GM18517 (cell line): ENCODE measurements at regions not wholly inside any gene's neighbourhood (a gene's known extent, or its start where the extent isn't known, plus 50 kb on each side); places are given as distances from the start of the nearest gene placed in this dataset.
"Not testable (repeated sequence)": the region's sequence is repeated elsewhere in the genome, so short reads cannot be mapped to it uniquely, and the experiment has no call there.

Source experiments
- ATAC-seq: cut with Tn5 transposase; IDR thresholded peaks from one replicate; pipeline ENCODE4 v1.9.1; 2021; ENCODE audit warnings: mild to moderate bottlenecking, moderate library complexity; ENCODE audit not compliant: unreplicated experiment

- ATAC-seq = no peak
Measured at GRCh38 chr14:55891692-55892091, 226.5 kb upstream of the PELI2 start.

- ATAC-seq = no peak
Measured at GRCh38 chr14:55892906-55893305, 225.3 kb upstream of the PELI2 start.

GRCh38 chr14:55893705-55894104, 224.5 kb upstream of the PELI2 start:
- no peak for ATAC-seq

- no peak for ATAC-seq
Measured at GRCh38 chr14:55897031-55897430, 221.2 kb upstream of the PELI2 start.

- no peak for ATAC-seq
Measured at GRCh38 chr14:55898938-55899337, 219.3 kb upstream of the PELI2 start.

- no peak for ATAC-seq
Measured at GRCh38 chr14:55899531-55899930, 218.7 kb upstream of the PELI2 start.

- no peak for ATAC-seq
Measured at GRCh38 chr14:55900749-55901148, 217.5 kb upstream of the PELI2 start.

GRCh38 chr14:55901291-55901690, 216.9 kb upstream of the PELI2 start:
- no peak for ATAC-seq

GRCh38 chr14:55902241-55902640, 216.0 kb upstream of the PELI2 start:
- no peak for ATAC-seq

- ATAC-seq = no peak
Measured at GRCh38 chr14:55904086-55904485, 214.1 kb upstream of the PELI2 start.

GRCh38 chr14:55908106-55908505, 210.1 kb upstream of the PELI2 start:
- ATAC-seq = no peak

- no peak for ATAC-seq
Measured at GRCh38 chr14:55909879-55910278, 208.3 kb upstream of the PELI2 start.

GRCh38 chr14:55910601-55911243, 207.5 kb upstream of the PELI2 start:
- ATAC-seq = no peak

- ATAC-seq = no peak
Measured at GRCh38 chr14:55911776-55912175, 206.4 kb upstream of the PELI2 start.

- no peak for ATAC-seq
Measured at GRCh38 chr14:55912344-55912743, 205.9 kb upstream of the PELI2 start.

GRCh38 chr14:55913324-55914025, 204.7 kb upstream of the PELI2 start:
- no peak for ATAC-seq

GRCh38 chr14:55914771-55915170, 203.4 kb upstream of the PELI2 start:
- no peak for ATAC-seq

GRCh38 chr14:55915456-55915855, 202.8 kb upstream of the PELI2 start:
- ATAC-seq = no peak

- not testable (repeated sequence) for ATAC-seq
Measured at GRCh38 chr14:55919800-55920199, 198.4 kb upstream of the PELI2 start.

- no peak for ATAC-seq
Measured at GRCh38 chr14:55921511-55921910, 196.7 kb upstream of the PELI2 start.

- ATAC-seq = no peak
Measured at GRCh38 chr14:55926007-55926406, 192.2 kb upstream of the PELI2 start.

GRCh38 chr14:55927028-55927427, 191.2 kb upstream of the PELI2 start:
- no peak for ATAC-seq

GRCh38 chr14:55928276-55928675, 189.9 kb upstream of the PELI2 start:
- ATAC-seq = no peak
